ENCODE measurements at regions not wholly inside any gene's neighbourhood (a gene's known extent, or its start where the extent isn't known, plus 50 kb on each side); places are given as distances from the start of the nearest gene placed in this dataset.

DNA sequence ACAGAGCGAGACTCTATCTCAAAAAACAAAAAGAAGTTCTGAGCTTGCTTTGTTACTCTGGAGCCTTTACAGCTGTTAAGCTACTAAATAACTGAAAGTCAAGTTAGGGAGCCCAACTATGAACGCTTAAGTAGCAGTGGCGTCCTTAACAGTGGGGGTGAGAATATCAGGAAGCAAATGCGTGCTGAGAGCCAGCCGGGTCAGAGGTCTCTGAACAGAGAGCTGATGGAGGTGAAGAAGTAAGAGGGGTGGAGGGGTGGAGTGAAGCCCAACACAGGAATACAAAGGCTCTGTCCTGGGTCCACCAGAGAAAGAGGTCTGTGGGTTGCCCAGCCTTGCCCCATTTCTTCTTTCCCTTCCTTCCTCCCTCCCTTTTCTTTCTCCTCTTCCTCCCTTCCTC, 104.1 kb upstream of the GATA6 start:
- TF ChIP-seq EP300 (conservative IDR thresholded peaks at IDR 0.05; ENCODE audit: poor library complexity, severe bottlenecking), result no peak
- TF ChIP-seq POLR2AphosphoS5 (IDR thresholded peaks at IDR 0.05), result no peak
- TF ChIP-seq, protein P1, sequence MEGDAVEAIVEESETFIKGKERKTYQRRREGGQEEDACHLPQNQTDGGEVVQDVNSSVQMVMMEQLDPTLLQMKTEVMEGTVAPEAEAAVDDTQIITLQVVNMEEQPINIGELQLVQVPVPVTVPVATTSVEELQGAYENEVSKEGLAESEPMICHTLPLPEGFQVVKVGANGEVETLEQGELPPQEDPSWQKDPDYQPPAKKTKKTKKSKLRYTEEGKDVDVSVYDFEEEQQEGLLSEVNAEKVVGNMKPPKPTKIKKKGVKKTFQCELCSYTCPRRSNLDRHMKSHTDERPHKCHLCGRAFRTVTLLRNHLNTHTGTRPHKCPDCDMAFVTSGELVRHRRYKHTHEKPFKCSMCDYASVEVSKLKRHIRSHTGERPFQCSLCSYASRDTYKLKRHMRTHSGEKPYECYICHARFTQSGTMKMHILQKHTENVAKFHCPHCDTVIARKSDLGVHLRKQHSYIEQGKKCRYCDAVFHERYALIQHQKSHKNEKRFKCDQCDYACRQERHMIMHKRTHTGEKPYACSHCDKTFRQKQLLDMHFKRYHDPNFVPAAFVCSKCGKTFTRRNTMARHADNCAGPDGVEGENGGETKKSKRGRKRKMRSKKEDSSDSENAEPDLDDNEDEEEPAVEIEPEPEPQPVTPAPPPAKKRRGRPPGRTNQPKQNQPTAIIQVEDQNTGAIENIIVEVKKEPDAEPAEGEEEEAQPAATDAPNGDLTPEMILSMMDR (IDR thresholded peaks at IDR 0.05; ENCODE audit: poor library complexity, severe bottlenecking), result no peak
- TF ChIP-seq EZH2 (IDR thresholded peaks at IDR 0.05; ENCODE audit: borderline replicate concordance, insufficient read depth, low read length, poor library complexity, severe bottlenecking), result no peak
- TF ChIP-seq RAD21 (conservative IDR thresholded peaks at IDR 0.05), result no peak
- no peak for TF ChIP-seq TAF1 (IDR thresholded peaks at IDR 0.05; ENCODE audit: low read depth)
- TF ChIP-seq SMC3 (conservative IDR thresholded peaks at IDR 0.05; ENCODE audit: poor library complexity), result no peak
